HG03064 (cell line): ENCODE measurements at regions not wholly inside any gene's neighbourhood (a gene's known extent, or its start where the extent isn't known, plus 50 kb on each side); places are given as distances from the start of the nearest gene placed in this dataset.

Source experiments
- ATAC-seq: cut with Tn5 transposase; IDR thresholded peaks from one replicate; pipeline ENCODE4 v1.9.1; 2021; ENCODE audit warnings: low read depth; ENCODE audit not compliant: unreplicated experiment

DNA sequence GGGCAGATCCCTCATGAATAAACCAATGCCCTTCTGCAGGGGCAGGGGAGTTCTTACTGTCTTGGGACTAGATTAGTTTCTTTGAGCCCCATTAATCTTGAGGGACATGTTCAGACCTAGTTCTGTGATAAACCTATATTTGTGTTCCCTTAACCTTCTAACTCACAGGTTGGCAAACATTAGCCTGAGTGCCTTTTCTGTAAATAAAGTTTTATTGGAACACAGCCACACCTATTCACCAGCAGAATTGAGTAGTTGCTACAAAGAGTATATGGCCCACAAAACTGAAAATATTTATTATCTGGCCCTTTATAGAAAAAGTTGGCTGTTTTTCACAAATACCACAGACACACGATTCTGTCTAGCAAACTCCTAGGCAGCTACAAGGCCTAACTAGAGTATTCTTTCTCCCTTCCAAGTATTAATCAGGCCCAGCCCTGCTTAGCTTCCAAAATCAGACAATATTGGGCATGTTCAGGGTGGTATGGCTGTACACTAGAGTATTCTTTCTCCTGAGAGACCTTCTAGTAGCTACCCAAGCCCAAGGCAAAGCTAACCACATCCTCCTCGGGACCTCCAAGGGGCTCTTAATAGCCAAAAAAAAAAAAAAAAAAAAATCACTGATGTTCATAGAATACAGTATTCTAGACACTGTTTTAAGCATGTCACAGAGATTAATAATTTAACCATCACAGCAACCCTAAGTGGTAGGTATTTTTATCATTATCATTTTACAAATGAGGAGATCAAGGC lies 199.3 kb upstream of the PWP1 start:
- ATAC-seq, result no peak

DNA sequence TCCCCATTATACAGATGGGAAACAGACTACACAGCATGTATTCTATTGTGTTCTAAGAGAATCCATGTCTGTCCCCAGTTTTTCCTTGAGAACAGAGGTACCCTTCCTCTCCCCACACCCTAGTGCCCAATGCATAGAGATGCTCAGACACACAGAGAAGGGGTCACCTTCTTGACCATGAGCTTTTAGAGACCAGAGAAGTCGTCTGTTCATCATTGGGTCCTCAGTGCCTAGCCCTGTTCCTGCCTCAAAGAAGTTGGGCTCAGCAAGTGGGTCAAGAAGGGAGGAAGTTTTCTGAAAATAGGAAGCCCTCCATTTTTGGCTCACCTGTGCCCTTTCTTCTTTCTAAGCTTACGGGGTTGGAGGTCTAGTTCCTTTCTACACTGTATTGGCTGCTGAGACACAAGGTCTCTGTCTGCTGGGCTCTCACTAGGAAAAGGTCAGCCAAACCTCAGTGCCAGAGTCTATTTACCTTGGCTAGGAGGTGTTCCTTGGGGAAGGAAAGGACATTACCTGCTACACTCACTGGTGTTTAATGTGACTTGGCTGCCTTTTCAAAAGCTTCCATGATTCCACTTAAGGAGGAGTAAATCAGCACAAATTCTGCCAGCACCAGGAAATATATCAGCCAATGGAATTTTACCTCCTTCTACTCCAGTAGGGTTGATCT lies 198.5 kb upstream of the PWP1 start:
- no peak for ATAC-seq

DNA sequence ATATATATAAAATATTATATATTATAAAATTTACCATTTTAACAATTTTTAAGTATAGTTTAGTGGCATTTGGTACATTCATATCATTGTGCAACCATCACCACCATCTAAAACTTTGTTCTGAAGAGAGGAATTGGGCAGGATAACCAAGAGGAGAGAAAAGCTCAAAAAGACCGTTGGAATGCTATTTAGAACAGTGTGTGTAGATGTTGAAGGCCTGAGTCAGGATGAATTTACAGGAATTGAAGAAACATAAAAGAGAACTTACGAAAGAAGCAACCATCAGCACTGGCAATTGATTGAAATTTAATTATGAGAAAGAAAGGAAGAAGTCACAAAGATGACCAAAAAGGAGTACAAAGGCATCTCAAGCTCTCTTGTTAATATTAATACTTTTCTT lies 196.9 kb upstream of the PWP1 start:
- no peak for ATAC-seq

DNA sequence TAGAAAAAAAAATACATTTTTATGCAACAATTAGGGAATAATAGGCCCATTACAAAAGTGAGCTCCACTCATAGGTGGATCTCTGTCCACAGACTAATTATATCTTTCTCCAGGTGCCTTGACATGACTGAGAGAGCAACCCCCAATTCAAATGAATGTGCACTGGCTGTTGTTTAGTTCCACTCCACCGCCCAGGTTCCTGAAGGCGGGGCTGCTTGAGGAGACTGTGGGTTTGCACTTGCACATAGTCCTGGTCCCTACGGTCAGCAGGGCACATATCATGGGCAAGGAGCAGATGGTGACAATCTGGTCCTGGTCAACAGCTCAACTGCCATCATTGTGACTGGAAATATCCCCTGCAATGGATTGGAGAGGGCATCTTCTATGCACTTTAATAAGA lies 195.6 kb upstream of the PWP1 start:
- ATAC-seq, result no peak

DNA sequence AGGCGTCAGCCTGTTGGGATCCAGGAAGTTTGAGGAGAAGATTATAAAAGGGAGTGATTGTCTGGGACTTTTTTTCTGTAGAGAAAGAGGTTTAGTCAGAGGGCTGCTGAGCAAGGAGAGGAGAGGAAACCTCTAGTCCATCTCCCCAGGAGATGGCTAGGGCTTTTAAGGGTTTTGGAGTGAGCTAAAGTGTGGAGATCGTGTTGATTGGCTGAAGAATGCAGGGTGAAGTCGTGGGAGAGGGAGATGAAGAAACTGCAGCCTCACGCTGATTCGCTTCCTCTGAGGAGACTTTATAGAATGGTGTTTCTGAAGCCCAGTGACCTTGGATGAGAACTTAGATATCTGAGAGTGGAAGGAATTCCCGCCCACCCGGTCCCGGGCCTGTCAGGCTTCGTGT lies 193.7 kb upstream of the PWP1 start:
- ATAC-seq, result no peak

DNA sequence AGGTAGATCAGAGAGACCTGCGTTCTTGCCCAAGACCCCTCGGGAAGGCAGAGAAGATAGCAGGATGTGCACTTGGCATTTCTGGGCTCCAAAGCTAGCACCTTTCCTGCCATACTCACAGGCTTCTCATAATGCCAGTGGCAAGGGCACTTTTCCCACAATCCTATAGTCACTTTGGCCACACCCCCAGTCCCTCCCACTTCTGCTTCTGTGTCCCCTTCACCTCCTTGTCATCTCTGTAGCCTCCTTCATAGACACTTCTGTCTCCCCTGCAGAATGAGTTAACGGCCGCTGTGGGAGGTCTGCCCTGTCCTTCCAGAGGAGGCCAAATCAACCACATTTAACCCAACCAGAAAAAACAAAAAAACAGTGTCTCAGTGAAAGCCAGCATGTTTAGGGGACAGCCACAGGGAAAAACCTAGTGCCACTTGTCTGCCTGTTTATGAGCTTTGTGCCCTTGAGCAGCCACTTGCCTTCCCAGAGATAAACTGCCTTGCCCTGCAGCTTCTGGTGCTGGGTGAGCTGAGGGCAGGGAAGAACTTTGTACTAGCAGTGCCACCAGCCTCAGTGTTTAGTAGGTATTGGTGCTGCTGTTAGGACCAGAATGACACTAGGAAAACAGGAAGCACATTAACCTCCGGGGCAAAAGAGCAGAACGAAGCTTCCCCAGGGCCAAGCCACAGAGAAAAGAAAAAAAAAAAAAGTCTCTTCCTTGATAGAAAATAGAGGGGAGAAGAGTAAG lies 193.0 kb upstream of the PWP1 start:
- ATAC-seq, result no peak

DNA sequence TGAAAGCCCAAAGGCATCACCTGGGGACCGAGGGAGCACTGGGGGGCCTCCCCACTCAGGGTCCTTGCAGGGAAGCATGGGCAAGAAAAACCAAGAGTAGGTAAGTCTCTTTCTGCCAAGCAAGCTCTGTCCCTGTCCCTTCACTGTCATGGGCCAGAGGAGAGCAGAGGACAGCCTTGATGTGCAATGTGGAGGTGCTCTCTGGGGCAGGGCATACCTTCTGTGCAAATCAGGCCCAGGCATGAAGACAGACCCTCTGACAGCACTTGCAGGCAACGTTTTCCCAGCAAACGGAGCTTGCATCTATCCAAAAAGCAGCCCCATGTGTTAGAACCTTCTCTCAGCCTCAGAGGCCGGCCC lies 192.5 kb upstream of the PWP1 start:
- ATAC-seq, result no peak

DNA sequence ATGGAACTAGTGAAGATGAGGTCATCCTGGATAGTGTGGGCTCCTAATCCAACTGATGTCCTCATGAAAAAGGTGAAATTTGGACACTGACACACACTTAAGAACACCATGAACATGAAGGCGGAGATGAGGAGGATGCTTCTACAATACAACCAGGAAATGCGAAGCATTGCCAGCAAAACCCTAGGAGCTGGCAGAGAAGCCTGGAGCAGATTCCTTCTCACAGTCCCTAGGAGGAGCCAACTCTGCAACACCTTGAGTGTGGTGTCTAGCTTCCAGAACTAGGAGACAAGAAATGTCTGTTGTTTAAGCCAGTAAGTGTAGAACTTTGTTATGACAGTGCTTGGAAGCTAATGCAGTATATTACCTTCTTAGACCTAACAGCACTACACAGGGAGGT lies 191.9 kb upstream of the PWP1 start:
- no peak for ATAC-seq

DNA sequence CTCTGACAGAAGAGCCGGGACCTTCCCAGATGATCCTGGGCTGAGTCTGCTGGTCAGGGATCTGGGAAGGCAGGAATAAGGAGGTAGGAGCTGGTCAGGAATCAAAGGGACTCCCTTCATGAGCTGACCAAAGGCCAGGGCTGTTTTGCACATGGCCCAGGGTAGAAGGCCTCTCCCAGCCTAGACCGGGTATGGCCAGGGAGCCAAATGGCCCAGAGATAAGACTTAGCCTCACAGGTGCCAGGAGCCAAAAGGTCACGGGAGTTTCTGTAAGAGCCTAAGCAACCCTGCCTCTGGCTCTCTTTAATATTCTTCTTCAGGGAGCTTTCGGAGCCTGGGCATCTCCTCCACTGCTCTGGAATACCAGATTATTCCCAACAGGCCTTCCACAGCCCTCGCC lies 191.3 kb upstream of the PWP1 start:
- no peak for ATAC-seq

DNA sequence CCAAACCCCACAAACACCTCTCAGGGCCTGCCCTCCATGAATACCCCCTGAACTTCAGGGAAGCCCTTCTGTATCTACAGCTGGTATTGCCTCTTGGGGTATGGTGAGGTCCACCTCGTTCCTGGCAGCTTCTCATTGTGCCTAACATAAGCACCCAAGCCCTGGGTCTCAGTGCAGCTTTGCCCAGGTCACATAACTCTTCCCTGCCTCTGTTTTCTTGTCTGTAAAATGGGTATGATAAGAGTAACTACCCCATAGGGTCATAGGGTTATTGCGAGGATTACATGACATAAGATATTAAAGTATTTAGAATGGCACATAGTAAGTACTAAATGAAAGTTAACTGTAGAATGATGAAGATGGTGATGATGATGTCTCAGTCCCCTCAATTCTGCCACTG lies 190.0 kb upstream of the PWP1 start:
- ATAC-seq, result no peak

DNA sequence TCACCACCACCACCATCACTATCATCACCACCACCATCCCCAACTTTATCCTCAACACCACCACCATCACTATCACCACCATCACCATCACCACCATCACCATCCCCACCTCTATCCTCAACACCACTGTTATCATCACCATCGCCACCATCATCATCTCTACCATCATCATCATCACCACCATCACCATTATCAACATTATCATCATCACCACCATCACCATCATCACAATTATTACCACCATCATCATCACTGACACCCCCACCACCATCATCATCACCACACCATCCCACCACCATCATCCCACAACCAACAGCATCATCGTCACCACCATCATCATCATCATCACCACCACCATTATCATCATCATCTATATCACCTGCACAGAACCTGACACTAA lies 188.4 kb upstream of the PWP1 start:
- ATAC-seq, result no peak

DNA sequence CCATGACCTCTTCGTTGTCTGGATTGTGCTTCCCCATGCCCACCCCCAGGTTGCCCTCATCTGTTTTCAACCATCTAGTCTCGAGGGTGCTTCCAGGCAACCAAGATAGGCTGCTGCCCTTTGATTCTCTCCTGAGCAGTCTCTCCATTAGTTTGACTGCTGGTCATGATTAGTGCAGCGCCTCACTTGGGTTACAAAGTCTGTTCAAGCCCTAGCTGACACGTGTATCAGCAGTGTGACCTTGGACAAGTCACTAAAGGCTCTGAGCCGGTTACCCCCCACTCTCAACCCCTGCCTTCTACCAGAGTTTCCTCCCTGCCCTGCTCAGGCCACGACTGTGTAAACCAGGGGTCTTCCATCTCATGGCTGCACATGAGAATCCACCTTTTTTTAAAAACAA lies 185.3 kb upstream of the PWP1 start:
- no peak for ATAC-seq

DNA sequence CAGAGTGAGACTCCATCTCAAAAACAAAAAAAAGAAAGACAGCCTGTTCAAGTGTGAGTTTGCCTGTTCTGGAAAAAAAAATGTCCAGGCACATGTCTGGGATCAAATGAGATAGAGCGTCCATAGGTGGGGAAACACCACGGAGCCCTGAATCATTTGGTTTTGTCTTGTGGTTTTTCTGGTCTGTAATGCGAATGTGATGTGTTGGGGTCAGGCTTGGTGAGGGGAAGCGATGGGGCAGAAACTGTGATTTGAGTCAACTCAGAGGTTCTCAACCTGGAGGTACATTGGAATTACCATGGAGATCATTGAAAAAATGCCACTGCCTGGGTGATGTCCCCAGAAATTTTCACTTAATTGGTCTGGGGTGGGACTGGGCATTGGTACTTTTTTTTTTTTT lies 183.9 kb upstream of the PWP1 start:
- no peak for ATAC-seq

DNA sequence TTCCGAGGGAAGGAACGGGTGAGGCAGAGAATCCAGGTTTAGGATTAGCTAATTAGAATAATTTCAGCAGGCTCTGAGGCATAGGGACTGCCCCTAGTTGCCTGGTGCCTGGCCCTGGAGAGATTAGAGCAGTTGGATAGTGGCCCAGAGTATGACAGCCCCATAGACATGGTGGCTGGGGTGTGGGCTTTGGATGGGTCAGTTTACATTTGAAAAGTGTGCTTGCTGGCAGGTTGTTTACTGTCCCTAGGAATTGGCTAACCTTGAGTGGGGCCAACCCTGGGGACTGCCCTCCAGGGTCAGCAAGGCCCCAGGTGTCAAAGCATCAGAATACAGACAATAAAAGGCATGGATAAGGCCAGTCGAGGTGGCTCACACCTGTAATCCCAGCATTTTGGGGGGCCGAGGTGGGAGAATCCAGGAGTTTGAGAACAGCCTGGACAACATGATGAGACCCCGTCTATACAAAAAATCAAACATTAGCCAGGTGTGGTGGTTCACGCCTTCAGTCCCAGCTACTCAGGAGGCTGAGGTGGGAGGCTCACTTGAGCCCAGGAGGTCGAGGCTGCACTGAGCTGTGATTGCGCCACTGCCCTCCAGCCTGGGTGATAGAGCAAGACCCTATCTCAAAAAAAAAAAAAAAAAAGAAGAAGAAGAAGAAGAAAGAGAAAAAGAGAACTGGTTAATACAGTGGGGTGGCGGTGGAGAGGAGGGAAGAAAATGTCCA lies 182.3 kb upstream of the PWP1 start:
- no peak for ATAC-seq

DNA sequence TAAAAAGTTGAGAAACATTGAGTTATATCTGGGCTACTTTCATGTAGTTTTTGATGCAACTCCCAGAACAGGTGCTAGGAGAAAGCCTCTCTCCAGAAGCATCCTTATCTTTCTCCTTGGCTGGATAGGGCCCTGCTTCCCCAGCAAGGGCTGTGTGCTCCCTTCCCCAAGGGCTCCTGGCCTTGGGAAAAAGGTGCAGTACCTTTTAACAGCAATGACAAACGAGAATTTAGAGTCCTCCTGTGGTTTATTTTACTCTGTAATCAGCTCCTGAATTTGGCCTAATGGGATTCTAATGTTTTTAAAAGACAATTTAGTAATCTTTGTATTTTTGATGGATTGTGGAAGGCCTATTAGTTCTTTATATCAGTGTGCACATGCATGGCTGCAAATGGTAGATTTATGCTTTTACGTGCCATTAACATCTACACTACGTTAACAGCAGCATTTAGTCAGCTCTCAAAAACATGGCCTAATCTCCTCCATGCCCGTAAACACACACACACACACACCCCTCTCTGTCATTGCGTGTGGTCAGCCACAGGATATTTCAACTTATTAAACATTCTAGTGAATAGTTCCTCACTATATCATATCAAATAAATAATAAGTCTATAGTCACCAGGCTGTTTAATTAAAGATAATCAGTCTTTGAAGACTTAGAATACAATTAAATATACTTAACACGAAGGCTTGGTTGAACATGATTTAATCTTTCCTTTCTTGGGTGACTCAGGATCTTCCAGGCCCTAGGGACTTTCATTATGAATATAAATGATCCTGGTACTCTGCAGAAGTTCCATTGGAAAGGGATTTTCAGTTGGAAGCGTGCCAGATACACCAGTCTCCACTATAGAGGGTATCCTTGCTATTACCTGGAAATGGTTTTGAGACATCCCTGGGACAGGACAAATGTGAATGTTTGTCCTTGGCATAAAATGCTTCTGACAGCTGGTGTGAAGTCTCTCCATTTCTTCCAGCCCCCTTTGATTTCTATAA lies 181.4 kb upstream of the PWP1 start:
- ATAC-seq, result no peak

DNA sequence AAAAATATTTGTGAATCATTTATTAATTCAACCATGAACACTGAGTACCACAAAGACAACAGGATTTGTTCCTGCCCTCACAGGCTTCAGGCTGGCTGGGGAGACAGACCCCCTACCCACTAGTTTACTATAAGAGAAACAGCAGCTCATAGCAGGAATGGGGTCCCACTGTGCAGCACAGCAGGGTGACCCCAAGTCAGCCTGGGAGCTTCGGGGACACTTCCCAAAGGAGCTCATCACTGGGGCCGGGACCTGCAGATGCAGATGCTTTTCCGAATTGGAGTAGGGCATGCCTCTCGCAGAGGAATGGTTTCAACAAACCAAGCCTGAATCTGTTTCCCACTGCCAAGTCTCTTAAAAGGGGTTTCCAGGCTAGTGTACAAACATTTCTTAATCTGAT lies 176.2 kb upstream of the PWP1 start:
- no peak for ATAC-seq

DNA sequence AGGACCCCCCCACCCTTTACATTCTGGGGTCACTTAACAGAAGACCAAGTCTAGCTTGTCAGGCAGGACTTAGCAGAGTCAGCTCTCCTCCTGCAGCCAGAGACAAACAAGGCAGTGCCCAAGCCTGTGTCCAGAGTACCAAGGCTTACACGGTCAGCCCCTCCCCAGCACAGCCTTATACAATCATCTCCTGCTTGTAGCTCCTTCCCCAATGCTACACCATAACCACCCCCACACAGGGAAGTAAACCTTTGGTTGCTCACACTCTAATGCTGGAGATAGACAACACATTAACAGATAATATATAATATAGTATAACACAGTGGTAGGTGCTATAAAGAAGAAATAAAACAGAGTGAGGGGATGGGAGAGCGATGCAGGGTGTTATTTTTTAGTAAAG lies 175.4 kb upstream of the PWP1 start:
- no peak for ATAC-seq

DNA sequence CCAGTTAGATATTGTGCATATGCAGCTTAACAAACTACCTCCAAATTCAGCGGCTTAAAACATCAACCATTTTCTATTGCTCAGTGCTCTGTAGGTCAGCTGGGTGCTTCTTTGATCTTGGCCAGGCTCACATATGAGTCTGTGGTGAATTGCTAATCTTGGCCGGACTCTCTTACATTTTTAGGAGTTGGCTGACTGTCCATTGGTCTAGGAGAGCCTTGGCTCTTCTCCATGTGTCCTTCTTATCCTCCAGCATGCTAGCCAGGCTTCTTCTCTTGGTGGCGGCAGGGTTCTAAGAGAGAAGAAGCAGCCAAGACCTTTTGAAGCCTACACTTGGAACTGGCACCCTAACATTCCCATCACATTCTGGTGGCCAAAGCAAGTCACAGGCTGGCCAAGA lies 174.3 kb upstream of the PWP1 start:
- no peak for ATAC-seq

DNA sequence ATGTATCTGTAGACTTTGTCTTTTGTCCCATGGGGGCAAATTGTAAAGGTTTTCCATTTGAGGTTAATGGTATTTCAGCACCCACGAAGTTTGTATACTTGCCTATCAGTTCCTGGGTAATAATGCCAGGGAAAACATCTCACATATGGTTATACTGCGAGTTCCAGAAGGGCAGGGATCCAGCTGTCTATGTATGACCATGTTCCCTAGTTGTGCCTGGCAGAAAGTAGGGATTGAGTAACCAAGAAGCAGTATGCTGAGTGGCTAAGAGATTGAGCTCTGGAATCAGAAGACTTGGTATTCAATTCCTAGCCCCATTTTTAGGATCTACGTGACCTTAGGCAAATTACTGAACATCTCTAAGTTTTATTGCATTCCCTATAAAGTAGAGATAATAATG lies 173.2 kb upstream of the PWP1 start:
- ATAC-seq, result no peak

DNA sequence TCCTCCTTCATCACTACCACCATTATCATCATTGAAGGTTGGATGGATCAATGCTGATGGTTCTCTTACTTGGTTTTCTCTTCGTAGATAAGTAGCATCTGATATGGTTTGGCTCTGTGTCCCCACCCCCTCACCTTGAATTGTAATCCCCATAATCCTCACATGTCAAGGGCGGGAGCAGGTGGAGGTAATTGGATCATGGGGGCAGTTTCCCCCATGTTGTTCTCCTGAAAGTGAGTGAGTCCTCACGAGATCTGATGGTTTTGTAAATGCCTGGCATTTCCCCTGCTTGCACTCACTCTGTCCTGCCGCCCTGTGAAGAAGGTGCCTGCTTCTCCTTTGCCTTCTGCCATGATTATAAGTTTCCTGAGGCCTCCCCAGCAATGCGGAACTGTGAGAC lies 172.4 kb upstream of the PWP1 start:
- no peak for ATAC-seq
